H1 (cell line): ENCODE measurements at regions not wholly inside any gene's neighbourhood (a gene's known extent, or its start where the extent isn't known, plus 50 kb on each side); places are given as distances from the start of the nearest gene placed in this dataset.

Experiments used
- ATF2 ChIP-seq: IDR thresholded peaks from 2 replicates; pipeline ENCODE4 v1.6.1; 2012; ENCODE audit warnings: low read length, inconsistent platforms
- CEBPB ChIP-seq: IDR thresholded peaks from 2 replicates; pipeline ENCODE4 v1.6.1; 2012; ENCODE audit warnings: low read depth, low read length
- CHD7 ChIP-seq: fragments of 300-600 bp; sonication (generic); IDR thresholded peaks from 2 replicates; pipeline ENCODE4 v1.7.1; 2012; ENCODE audit warnings: low read length, moderate library complexity, mild to moderate bottlenecking, inconsistent platforms; ENCODE audit not compliant: insufficient replicate concordance
- CREB1 ChIP-seq: IDR thresholded peaks from 2 replicates; pipeline ENCODE4 v1.6.1; 2012; ENCODE audit warnings: inconsistent platforms
- KDM5A ChIP-seq: fragments of 200-600 bp; IDR thresholded peaks from 2 replicates; pipeline ENCODE4 v1.7.1; 2012; ENCODE audit warnings: mild to moderate bottlenecking, low read length, inconsistent platforms, mixed read lengths
- NANOG ChIP-seq: IDR thresholded peaks from 2 replicates; pipeline ENCODE4 v1.6.1; 2011; ENCODE audit warnings: low read length, low read depth, mild to moderate bottlenecking, inconsistent platforms; ENCODE audit not compliant: insufficient read depth, poor library complexity, severe bottlenecking
- YY1 ChIP-seq: IDR thresholded peaks from 2 replicates; pipeline ENCODE4 v1.6.1; 2011; ENCODE audit warnings: low read depth, mild to moderate bottlenecking, low read length

GRCh38 chr12:13911756-13912554 is 69.4 kb downstream of the GRIN2B start (continued):
- TF ChIP-seq CHD7, result no peak
- no peak for TF ChIP-seq KDM5A
- TF ChIP-seq ATF2, result no peak
- TF ChIP-seq CEBPB, result no peak
- TF ChIP-seq NANOG, result no peak
- no peak for TF ChIP-seq CREB1
- no peak for TF ChIP-seq YY1
